ENCODE measurements at regions not wholly inside any gene's neighbourhood (a gene's known extent, or its start where the extent isn't known, plus 50 kb on each side); places are given as distances from the start of the nearest gene placed in this dataset.

- TF ChIP-seq CTCF (IDR thresholded peaks at IDR 0.05; ENCODE audit: low read depth, low read length): peak; percentile 61
- DNase-seq: peak; percentile 31
- H3K4me3 ChIP-seq (ENCODE audit: low read depth, low read length): no peak overlapping the region
- H3K27ac ChIP-seq: no peak overlapping the region
- H3K27me3 ChIP-seq (ENCODE audit: insufficient read depth, low read depth, severe bottlenecking): no peaks in the 10 kb centered on the region
- no peaks in the 10 kb centered on the region for H3K36me3 ChIP-seq
- no peaks in the 10 kb centered on the region for H3K9me3 ChIP-seq (ENCODE audit: severe bottlenecking)
Observed at GRCh38 chr1:221478050-221478949, 263.6 kb downstream of the DUSP10 start.

- no peak for TF ChIP-seq CTCF (IDR thresholded peaks at IDR 0.05; ENCODE audit: low read depth, low read length)
- H3K4me3 ChIP-seq (ENCODE audit: low read depth, low read length): no peak overlapping the region
- H3K36me3 ChIP-seq: no peaks in the 10 kb centered on the region
- no peak overlapping the region for H3K27ac ChIP-seq
- DNase-seq: no peak
- H3K27me3 ChIP-seq (ENCODE audit: insufficient read depth, low read depth, severe bottlenecking): no peaks in the 10 kb centered on the region
- no peaks in the 10 kb centered on the region for H3K9me3 ChIP-seq (ENCODE audit: severe bottlenecking)
Observed at GRCh38 chr1:221487781-221488524, 253.9 kb downstream of the DUSP10 start.

GRCh38 chr1:221488550-221488949 lies 253.3 kb downstream of the DUSP10 start:
- no peaks in the 10 kb centered on the region for H3K9me3 ChIP-seq (ENCODE audit: severe bottlenecking)
- no peak overlapping the region for H3K4me3 ChIP-seq (ENCODE audit: low read depth, low read length)
- no peak for TF ChIP-seq CTCF (IDR thresholded peaks at IDR 0.05; ENCODE audit: low read depth, low read length)
- H3K27ac ChIP-seq: no peak overlapping the region
- H3K36me3 ChIP-seq: no peaks in the 10 kb centered on the region
- DNase-seq: no peak
- H3K27me3 ChIP-seq (ENCODE audit: insufficient read depth, low read depth, severe bottlenecking): no peaks in the 10 kb centered on the region

GRCh38 chr1:221494670-221495069 lies 247.2 kb downstream of the DUSP10 start:
- TF ChIP-seq CTCF (IDR thresholded peaks at IDR 0.05; ENCODE audit: low read depth, low read length): no peak
- DNase-seq: no peak
- Histone ChIP-seq H3K36me3 (no peaks in the 10 kb centered on the region), H3K9me3 (ENCODE audit: severe bottlenecking) (no peaks in the 10 kb centered on the region), H3K27me3 (ENCODE audit: insufficient read depth, low read depth, severe bottlenecking) (no peaks in the 10 kb centered on the region), H3K4me3 (ENCODE audit: low read depth, low read length) (no peak overlapping the region), H3K27ac (no peak overlapping the region)

- TF ChIP-seq CTCF (IDR thresholded peaks at IDR 0.05; ENCODE audit: low read depth, low read length): no peak
- Histone ChIP-seq H3K36me3 (no peaks in the 10 kb centered on the region), H3K27ac (no peak overlapping the region), H3K27me3 (ENCODE audit: insufficient read depth, low read depth, severe bottlenecking) (no peaks in the 10 kb centered on the region), H3K4me3 (ENCODE audit: low read depth, low read length) (no peak overlapping the region), H3K9me3 (ENCODE audit: severe bottlenecking) (no peaks in the 10 kb centered on the region)
- no peak for DNase-seq
Observed at GRCh38 chr1:221497046-221497445, 244.8 kb downstream of the DUSP10 start.
